ENCODE measurements at regions not wholly inside any gene's neighbourhood (a gene's known extent, or its start where the extent isn't known, plus 50 kb on each side); places are given as distances from the start of the nearest gene placed in this dataset.

DNA sequence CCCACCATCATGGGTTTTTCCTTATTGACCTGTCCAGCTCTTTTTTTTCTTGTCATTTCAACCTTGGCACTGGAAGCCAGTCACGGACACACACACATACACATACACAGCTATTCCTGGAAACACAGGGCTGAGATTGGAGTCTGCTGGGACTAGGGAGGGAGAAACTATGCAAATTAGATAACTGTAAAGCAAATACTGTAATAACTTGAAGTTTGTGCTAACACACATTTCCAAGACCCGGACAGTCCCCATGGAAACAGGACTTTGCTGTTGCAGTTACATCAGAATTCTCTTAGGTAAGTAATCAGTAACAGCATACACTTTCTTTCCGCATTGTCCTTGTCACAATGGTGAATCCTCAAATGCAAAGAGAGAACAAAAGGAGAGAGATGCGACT lies 304.4 kb downstream of the KBTBD8 start:
- in situ Hi-C loops (cut with HindIII; ENCODE audit: low pct_ligation_motif_present, low sequenced_read_pairs), result no loop called here
- no peaks in the 10 kb centered on the region for H3K36me3 ChIP-seq (replicated peaks)
- TF ChIP-seq CTCF (IDR thresholded peaks at IDR 0.05; ENCODE audit: low read depth, low read length, missing control alignments), result no peak
- DNase-seq, result no peak
- no peak overlapping the region for H3K4me3 ChIP-seq (ENCODE audit: low read depth, low read length)
- H3K27ac ChIP-seq, result no peak overlapping the region
- no peaks in the 10 kb centered on the region for H3K27me3 ChIP-seq (replicated peaks)

GRCh38 chr3:67305160-67305559 lies 307.1 kb downstream of the KBTBD8 start:
- TF ChIP-seq CTCF (IDR thresholded peaks at IDR 0.05; ENCODE audit: low read depth, low read length, missing control alignments), result no peak
- DNase-seq, result no peak
- Histone ChIP-seq H3K4me3 (ENCODE audit: low read depth, low read length) (no peak overlapping the region), H3K27ac (no peak overlapping the region), H3K27me3 (replicated peaks) (no peaks in the 10 kb centered on the region), H3K36me3 (replicated peaks) (no peaks in the 10 kb centered on the region)
- in situ Hi-C loops (cut with HindIII; ENCODE audit: low pct_ligation_motif_present, low sequenced_read_pairs), result no loop called here

DNA sequence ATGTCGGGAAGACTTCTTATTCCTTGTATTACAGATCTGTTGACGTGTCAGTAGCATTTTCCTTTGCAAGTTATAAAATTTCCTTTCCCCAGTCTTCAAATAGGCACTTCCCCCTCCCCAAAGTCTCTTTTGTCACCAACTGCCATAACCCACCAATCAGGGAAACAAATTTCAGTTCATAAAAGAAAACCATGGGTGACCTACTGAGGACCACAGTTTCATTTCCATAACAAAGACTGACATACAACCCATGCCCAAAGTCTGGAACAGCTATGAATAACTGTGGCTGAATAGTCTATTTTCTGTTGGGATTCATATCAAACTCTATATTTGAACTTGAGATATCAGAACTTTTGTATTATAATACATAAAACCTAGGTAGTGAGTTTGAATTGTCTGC lies 307.8 kb downstream of the KBTBD8 start:
- no peak for DNase-seq
- in situ Hi-C loops (cut with HindIII; ENCODE audit: low pct_ligation_motif_present, low sequenced_read_pairs), result no loop called here
- Histone ChIP-seq H3K27me3 (replicated peaks) (no peaks in the 10 kb centered on the region), H3K27ac (no peak overlapping the region), H3K36me3 (replicated peaks) (no peaks in the 10 kb centered on the region), H3K4me3 (ENCODE audit: low read depth, low read length) (no peak overlapping the region)
- no peak for TF ChIP-seq CTCF (IDR thresholded peaks at IDR 0.05; ENCODE audit: low read depth, low read length, missing control alignments)

GRCh38 chr3:67311440-67311839 lies 313.3 kb downstream of the KBTBD8 start:
- TF ChIP-seq CTCF (IDR thresholded peaks at IDR 0.05; ENCODE audit: low read depth, low read length, missing control alignments), result no peak
- Histone ChIP-seq H3K4me3 (ENCODE audit: low read depth, low read length) (no peak overlapping the region), H3K36me3 (replicated peaks) (no peaks in the 10 kb centered on the region), H3K27me3 (replicated peaks) (no peaks in the 10 kb centered on the region), H3K27ac (no peak overlapping the region)
- in situ Hi-C loops (cut with HindIII; ENCODE audit: low pct_ligation_motif_present, low sequenced_read_pairs), result no loop called here
- DNase-seq, result no peak

- Histone ChIP-seq H3K27me3 (replicated peaks) (no peaks in the 10 kb centered on the region), H3K27ac (no peak overlapping the region), H3K36me3 (replicated peaks) (no peaks in the 10 kb centered on the region), H3K4me3 (ENCODE audit: low read depth, low read length) (no peak overlapping the region)
- no peak for TF ChIP-seq CTCF (IDR thresholded peaks at IDR 0.05; ENCODE audit: low read depth, low read length, missing control alignments)
- in situ Hi-C loops (cut with HindIII; ENCODE audit: low pct_ligation_motif_present, low sequenced_read_pairs), result no loop called here
- no peak for DNase-seq
Measured at GRCh38 chr3:67312155-67312554, 314.0 kb downstream of the KBTBD8 start.

DNA sequence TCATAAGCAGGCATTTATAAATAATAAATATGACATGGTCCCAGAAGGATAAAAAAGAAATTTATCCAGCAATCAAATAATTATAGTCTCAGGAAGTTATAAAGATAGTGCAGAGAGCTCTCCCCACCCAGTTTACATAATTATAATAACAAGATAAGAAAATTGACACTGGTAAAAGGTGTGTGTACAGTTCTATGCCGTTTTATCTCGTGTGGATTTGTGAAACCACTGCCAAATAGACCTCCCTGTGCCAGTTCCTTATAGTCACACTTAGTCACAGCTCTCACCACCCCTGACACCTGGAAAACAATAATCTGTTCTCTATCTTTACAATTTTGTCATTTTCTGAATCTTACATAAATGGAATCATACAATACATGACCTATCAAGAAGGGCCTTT lies 320.1 kb downstream of the KBTBD8 start:
- no peak overlapping the region for H3K4me3 ChIP-seq (ENCODE audit: low read depth, low read length)
- in situ Hi-C loops (cut with HindIII; ENCODE audit: low pct_ligation_motif_present, low sequenced_read_pairs), result no loop called here
- no peak for DNase-seq
- no peaks in the 10 kb centered on the region for H3K27me3 ChIP-seq (replicated peaks)
- H3K36me3 ChIP-seq (replicated peaks), result no peaks in the 10 kb centered on the region
- no peak overlapping the region for H3K27ac ChIP-seq
- TF ChIP-seq CTCF (IDR thresholded peaks at IDR 0.05; ENCODE audit: low read depth, low read length, missing control alignments), result no peak
